ENCODE measurements at regions not wholly inside any gene's neighbourhood (a gene's known extent, or its start where the extent isn't known, plus 50 kb on each side); places are given as distances from the start of the nearest gene placed in this dataset.

DNA sequence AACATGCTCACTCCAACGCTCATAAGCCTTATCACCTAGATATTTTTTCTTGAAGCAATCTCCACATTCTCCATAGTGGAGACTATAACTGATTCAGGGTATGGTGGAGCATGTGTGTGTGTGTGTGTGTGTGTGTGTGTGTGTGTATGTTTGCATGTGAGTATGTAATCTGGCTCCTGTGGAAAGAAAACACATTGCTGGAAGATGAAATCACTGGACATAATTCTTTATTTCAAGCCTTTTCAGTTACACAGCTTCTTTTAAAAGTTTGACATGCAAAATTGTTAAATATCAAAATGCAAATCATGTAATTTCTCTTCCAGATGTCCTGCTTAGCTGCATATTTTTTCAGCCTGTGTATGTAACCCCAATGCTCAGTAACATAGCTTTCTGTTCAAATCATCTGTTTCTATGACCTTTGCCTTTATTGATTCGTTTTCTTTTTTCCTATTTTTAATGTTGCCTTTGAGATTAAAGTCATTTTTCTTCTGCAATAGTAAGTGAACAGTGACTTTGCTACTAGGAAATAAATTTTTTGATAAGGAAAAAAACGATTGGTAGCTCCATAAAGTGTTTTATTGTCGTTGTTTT is 80.5 kb upstream of the BTG1 start:
- no peak for DNase-seq (ENCODE audit: low read depth)

- no peak for DNase-seq (ENCODE audit: low read depth)
Measured at GRCh38 chr12:92224685-92225331, 79.2 kb upstream of the BTG1 start.

- no peak for DNase-seq (ENCODE audit: low read depth)
Measured at GRCh38 chr12:92223481-92223880, 77.8 kb upstream of the BTG1 start.

- DNase-seq (ENCODE audit: low read depth) = no peak
Measured at GRCh38 chr12:92221656-92222315, 76.1 kb upstream of the BTG1 start.

DNA sequence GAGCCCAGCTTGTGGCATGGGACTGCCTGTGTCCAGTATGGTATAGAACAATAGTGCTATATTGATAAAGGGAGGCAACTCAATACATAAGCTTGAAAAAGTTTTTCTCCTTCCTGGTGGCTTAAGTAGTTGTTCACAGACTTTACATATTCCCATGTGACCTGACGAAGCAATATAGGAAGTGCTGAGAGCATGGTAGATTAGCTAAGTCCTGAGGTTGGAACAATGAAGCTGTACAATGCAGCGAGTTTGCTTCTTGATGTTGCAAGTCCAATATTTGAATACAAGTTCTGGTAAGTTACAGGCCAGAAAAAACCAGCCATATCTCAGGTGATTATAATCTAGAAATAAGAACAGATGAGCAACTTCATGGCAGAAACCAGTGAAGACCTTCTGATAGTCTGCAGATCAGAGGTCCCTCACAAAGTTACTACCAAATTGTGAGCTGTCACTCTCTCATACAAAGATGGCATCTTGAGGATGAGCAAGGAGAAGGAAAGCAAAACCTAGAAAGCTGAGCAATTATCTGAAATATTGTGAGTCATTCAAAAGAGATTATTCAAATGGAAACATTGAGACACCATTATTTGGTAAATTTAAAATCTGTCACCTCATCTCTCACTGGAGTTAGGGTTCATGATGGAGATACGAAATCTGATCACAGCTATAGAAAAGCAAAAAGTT is 72.9 kb upstream of the BTG1 start:
- no peak for DNase-seq (ENCODE audit: low read depth)

DNA sequence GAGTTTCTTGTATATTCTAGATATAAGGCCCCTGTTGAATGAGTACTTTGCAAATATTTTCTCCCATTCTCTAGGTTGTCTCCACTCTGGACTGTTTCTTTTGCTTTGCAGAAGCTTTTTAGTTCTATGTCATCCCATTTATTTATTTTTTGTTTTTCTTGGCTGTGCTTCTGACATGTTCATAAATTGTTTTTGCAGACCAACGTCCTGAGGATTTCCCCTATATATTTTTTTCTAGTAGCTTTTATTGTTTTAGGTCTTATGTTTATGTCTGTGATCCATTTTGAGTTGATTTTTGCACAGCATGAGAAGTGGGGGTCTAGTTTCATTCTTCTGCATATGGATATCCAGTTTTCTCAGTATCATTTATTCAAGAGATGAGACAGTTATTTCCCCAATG is 70.4 kb upstream of the BTG1 start:
- DNase-seq (ENCODE audit: low read depth) = no peak

DNA sequence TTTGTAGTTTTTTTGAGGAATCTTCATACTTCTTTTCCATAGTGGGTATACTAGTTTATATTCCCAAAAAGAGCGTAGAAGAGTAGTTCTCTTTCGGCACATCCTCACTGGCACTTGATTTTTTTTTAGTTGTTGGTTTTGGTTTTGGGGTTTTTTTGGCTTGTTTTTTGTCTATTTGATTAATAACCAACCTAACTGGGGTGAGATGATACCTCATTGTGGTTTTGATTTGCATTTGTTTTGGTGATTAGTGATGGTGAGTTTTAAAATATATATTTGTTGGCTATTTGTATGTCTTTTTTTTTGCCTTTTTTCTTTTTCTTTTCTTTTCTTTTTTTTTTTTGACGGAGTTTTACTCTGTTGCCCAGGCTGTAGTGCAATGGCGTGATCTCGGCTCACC is 69.7 kb upstream of the BTG1 start:
- DNase-seq (ENCODE audit: low read depth) = no peak

GRCh38 chr12:92213166-92213565 is 67.5 kb upstream of the BTG1 start:
- DNase-seq (ENCODE audit: low read depth) = no peak

- no peak for DNase-seq (ENCODE audit: low read depth)
Measured at GRCh38 chr12:92210071-92210470, 64.4 kb upstream of the BTG1 start.

- no peak for DNase-seq (ENCODE audit: low read depth)
Measured at GRCh38 chr12:92208613-92209121, 63.0 kb upstream of the BTG1 start.

- no peak for DNase-seq (ENCODE audit: low read depth)
Measured at GRCh38 chr12:92206596-92206995, 61.0 kb upstream of the BTG1 start.

DNA sequence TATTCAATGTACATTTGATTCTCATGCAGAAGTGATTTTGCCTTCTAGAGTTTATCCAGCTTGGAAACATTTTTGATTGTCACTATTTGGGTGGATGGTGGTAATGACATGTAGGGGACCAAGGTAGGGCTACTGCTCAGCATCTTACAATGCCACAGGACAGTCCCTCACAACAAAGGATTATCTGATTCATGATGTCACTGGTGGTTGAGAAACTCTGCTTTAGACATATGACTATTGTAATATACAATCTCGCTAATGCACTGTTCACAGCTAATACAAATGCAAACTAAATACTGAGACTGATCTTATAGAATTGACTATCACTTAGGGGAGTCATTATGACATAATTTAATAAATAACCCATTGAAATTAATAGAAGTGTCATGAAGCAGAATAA is 60.4 kb upstream of the BTG1 start:
- DNase-seq (ENCODE audit: low read depth) = no peak

DNA sequence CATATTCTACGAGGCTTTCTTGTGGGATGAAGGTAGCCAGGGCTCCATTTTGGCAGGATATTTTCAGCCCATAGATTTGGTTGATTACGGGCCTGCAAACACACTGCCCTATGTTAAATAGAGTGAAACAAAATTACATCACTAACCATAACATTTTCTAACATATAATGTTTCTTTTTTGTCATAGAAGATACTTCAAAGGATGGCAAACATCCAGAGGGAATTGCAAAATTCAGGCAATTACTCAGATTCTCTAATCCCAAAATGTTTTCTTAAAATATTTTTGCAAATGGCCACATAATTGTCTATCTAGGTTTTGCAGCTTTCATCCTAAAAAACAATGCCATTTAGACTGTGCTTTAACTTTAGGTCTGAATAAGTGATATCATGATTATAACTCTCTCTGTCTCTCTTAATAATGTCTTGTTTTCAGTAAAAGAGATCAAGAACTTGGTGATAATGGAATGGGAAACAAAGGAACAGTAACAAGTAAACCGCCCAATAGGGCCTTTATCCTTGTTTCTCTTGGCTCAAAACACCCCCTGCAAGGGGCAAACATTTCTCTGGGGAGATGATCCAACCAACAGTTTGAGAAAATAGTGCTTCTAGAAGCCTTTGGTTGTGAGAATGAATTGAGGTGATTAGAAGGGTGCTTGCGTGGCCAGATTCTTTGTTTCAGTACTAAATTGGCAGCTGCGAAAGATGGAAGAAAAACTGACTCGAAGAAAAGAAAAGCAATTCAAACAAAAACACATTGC is 54.4 kb upstream of the BTG1 start:
- no peak for DNase-seq (ENCODE audit: low read depth)

DNA sequence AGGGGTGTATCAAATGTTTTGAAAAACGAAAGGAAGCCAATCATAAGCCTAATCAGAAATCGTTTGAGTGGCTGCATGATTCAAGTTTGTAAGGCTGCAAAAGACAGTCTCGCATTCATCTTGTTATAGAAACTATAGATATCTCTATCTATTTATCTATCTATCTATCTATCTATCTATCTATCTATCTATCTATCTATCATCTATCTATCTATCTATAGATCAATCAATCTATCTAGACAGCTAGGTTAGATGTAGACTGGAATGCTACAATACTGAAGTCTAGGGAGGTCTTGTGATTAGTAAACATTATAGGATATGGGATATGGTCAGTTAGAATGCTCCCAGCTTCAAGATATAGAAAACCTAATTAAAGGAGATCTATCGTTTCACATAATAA is 52.2 kb upstream of the BTG1 start:
- DNase-seq (ENCODE audit: low read depth) = no peak

DNA sequence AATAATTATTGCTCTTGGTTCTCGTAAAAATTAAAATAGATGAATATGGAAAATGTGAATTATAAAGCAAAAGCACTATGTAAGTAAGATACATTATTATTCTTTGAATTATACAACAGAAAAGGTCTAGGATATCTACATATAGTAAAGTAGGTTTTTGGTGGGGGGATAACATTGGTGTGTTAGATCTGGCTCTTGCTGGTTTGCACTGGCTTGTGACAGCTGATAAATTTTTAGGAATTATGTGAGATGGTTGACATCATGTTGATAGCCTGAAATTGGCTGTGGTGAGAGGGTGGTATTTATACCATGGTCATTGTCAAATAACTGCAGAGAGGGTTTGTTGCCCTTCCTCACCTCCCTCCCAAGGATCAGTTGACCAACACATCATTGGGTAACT is 50.7 kb upstream of the BTG1 start:
- DNase-seq (ENCODE audit: low read depth) = no peak

Measured in stimulated activated CD8-positive, alpha-beta memory T cell treated with anti-CD3 and anti-CD28 coated beads, Interleukin-4, amount 100 ng/mL, for 24 hours (primary cell).